GM23248 (cell line): ENCODE measurements at regions not wholly inside any gene's neighbourhood (a gene's known extent, or its start where the extent isn't known, plus 50 kb on each side); places are given as distances from the start of the nearest gene placed in this dataset.

Experiments
- DNase-seq: peaks from one replicate; pipeline ENCODE4 v3.0.0-alpha.2; 2015
- H2AFZ ChIP-seq: fragments of 200-600 bp; sonication (generic); 2 replicates; pipeline ENCODE4 v1.6.1; 2016; ENCODE audit warnings: antibody characterized with exemption
- H3F3A ChIP-seq: fragments of 200-600 bp; sonication (generic); 2 replicates; pipeline ENCODE4 v1.6.1; 2016; ENCODE audit warnings: mild to moderate bottlenecking, antibody characterized with exemption, mixed run types; ENCODE audit not compliant: insufficient read depth
- H3K27ac ChIP-seq: fragments of 200-600 bp; sonication (generic); 2 replicates; pipeline ENCODE4 v1.5.1; 2016; ENCODE audit warnings: mild to moderate bottlenecking
- H3K27me3 ChIP-seq: fragments of 200-600 bp; sonication (generic); replicated peaks from 2 replicates; pipeline ENCODE4 v1.6.1; 2016; ENCODE audit warnings: mild to moderate bottlenecking; ENCODE audit not compliant: insufficient read depth
- H3K36me3 ChIP-seq: fragments of 200-600 bp; sonication (generic); 2 replicates; pipeline ENCODE4 v1.6.1; 2016; ENCODE audit warnings: low read depth, mild to moderate bottlenecking
- H3K4me1 ChIP-seq: fragments of 200-600 bp; sonication (generic); 2 replicates; pipeline ENCODE4 v1.6.1; 2016; ENCODE audit warnings: mild to moderate bottlenecking; ENCODE audit not compliant: insufficient read depth
- H3K4me2 ChIP-seq: fragments of 200-600 bp; sonication (generic); one replicate; pipeline ENCODE4 v1.6.1; 2016; ENCODE audit warnings: mild to moderate bottlenecking; ENCODE audit not compliant: unreplicated experiment
- H3K4me3 ChIP-seq: fragments of 200-600 bp; sonication (generic); 2 replicates; pipeline ENCODE4 v1.5.1; 2016; ENCODE audit warnings: mild to moderate bottlenecking
- H3K79me2 ChIP-seq: fragments of 200-600 bp; sonication (generic); 2 replicates; pipeline ENCODE4 v1.6.1; 2016; ENCODE audit warnings: mild to moderate bottlenecking; ENCODE audit not compliant: insufficient read depth
- H3K9ac ChIP-seq: fragments of 200-600 bp; sonication (generic); 2 replicates; pipeline ENCODE4 v1.6.1; 2016; ENCODE audit warnings: mild to moderate bottlenecking
- H3K9me2 ChIP-seq: fragments of 200-600 bp; sonication (generic); 2 replicates; pipeline ENCODE4 v1.6.1; 2016; ENCODE audit warnings: mixed run types, mild to moderate bottlenecking, moderate library complexity; ENCODE audit not compliant: insufficient read depth
- H3K9me3 ChIP-seq: fragments of 200-600 bp; sonication (generic); one replicate; pipeline ENCODE4 v1.6.1; 2017; ENCODE audit warnings: low read depth
- H4K20me1 ChIP-seq: fragments of 200-600 bp; sonication (generic); 2 replicates; pipeline ENCODE4 v1.6.0; 2016; ENCODE audit not compliant: insufficient read depth
- EZH2 ChIP-seq: fragments of 200-600 bp; sonication (generic); IDR thresholded peaks from 2 replicates; pipeline ENCODE4 v1.6.1; 2018; ENCODE audit warnings: antibody characterized with exemption, mild to moderate bottlenecking; ENCODE audit not compliant: insufficient read depth, poor library complexity, severe bottlenecking
- EZH2phosphoT487 ChIP-seq: fragments of 200-600 bp; sonication (generic); IDR thresholded peaks from 2 replicates; pipeline ENCODE4 v1.6.1; 2018; ENCODE audit warnings: antibody characterized with exemption, moderate library complexity, mild to moderate bottlenecking, low read depth; ENCODE audit not compliant: insufficient read depth
- WGBS, 2 experiments: methylation state at CpG; one replicate each; pipeline ENCODE4 v1.1.6; 2015 to 2017; ENCODE audit warnings: low lambda C conversion rate in 2 of 2, low coverage in 1 of 2; ENCODE audit errors: missing lambda C conversion rate in 2 of 2; 5-methylcytosine and 5-hydroxymethylcytosine counted together
- in situ Hi-C: fragments of 300-500 bp; cut with MboI; formaldehyde crosslinking; loops from 2 replicates; pipeline ENCODE4 v1.15.0; 2020

DNA sequence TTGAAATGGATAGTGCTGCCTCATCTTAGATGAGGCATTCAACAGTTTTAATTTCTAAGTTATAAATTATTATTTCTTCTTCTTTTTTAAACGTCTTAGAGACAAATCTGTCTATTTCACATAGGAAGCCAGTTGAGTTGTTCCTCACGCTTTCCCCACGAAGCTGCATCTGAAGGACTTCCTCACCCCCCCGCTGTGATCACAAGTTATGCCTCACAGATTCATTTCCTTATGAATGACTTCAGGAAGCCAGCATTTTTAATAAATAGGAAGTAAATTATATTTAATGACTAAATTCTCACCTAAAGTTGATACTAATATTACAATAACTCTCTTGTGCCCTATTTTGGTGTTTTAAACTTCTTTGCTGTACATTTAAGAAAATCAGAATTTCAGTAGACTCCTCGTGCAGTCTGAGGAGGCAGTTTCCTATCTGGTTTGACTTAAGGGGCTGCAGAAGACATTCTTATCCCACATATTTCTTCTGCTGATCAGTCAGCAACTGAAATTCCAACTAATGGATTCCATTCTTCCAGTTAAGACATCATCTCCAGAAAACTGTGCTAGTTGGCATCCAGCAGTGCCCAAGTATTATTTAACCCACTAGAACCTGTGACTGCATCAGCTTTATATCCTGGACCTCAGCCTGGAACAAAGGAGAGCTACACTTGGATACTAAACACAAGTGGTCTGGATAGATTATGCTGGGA is 182.7 kb upstream of the CCN2 start:
- H3K79me2 ChIP-seq, result no peaks in the 10 kb centered on the region
- peak; percentile 73 for DNase-seq
- H3K27ac ChIP-seq, result peak overlapping the region; percentile 99
- H3K9ac ChIP-seq, result peak overlapping the region; percentile 78
- H3K9me3 ChIP-seq, result no peaks in the 10 kb centered on the region
- no peaks in the 10 kb centered on the region for H3K9me2 ChIP-seq
- in situ Hi-C loops, result loop anchor here (25.0 kb wide), 1 partner anchor 172 kb away; the partner anchor contains the start of gene CCN2
- H3K36me3 ChIP-seq, result no peaks in the 10 kb centered on the region
- no peak for TF ChIP-seq EZH2
- no peak for TF ChIP-seq EZH2phosphoT487
- peaks cover 38% of the 10 kb centered on the region for H3F3A ChIP-seq
- H3K4me2 ChIP-seq, result peak overlapping the region; percentile 74
- 33 to 35% methylated on average over 5 of the region's 5 CpGs for WGBS, 2 experiments
- H2AFZ ChIP-seq, result peak overlapping the region; percentile 7; the same call in 1 of the 2 replicates
- no peaks in the 10 kb centered on the region for H3K27me3 ChIP-seq
- peaks cover 64% of the 10 kb centered on the region for H3K4me1 ChIP-seq
- no peaks in the 10 kb centered on the region for H4K20me1 ChIP-seq
- 0 out of 2 replicates have a peak overlapping the region, but pooled peaks have one; percentile 20 for H3K4me3 ChIP-seq

DNA sequence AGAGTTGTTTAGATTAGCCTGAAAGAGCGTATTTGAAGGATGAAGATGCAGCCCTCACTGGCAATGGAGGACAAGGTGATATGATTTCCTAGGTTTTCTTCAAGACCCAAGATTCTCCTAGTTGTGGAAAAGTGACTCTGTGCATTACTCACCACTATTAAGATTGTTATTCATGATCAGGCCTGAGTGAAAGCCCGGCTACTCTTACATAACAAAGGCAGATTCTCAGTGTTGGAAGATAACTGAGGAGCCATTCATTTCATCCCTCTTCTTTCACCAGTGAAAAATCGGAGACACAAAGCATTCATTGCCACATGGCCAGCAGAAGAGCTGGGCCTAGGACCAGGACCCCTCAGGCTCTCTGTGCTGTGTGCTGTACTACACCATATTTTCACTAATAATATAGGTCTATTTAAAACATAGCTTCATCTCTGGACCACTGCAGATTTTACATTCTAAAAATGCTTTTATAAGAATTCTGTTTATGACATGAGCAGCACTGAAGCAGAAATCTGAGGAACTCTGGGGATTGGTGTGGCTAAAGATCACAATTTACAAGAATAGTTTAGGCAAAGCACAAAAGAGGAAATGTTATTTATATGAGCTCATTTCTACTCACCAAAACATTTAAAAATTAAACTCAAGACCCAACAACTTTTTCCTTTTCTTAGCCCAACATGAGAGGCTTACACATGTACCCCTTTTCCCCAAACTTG is 181.9 kb upstream of the CCN2 start:
- peak overlapping the region; percentile 74 for H3K4me2 ChIP-seq
- no peak overlapping the region; the same call in 1 of the 2 replicates for H2AFZ ChIP-seq
- peak overlapping the region; percentile 20; the same call in 1 of the 2 replicates for H3K4me3 ChIP-seq
- no peaks in the 10 kb centered on the region for H3K36me3 ChIP-seq
- no peaks in the 10 kb centered on the region for H3K9me2 ChIP-seq
- H3K79me2 ChIP-seq, result no peaks in the 10 kb centered on the region
- H3K9ac ChIP-seq, result peak overlapping the region; percentile 78
- H4K20me1 ChIP-seq, result no peaks in the 10 kb centered on the region
- peaks cover 63% of the 10 kb centered on the region for H3K4me1 ChIP-seq
- H3K27ac ChIP-seq, result peak overlapping the region; percentile 99
- DNase-seq, result peak; percentile 88
- H3K9me3 ChIP-seq, result no peaks in the 10 kb centered on the region
- peaks cover 38% of the 10 kb centered on the region for H3F3A ChIP-seq
- WGBS, 2 experiments, result 13 to 23% methylated on average over 3 of the region's 3 CpGs
- in situ Hi-C loops, result loop anchor here (25.0 kb wide), 1 partner anchor 171 kb away; the partner anchor contains the start of gene CCN2
- no peaks in the 10 kb centered on the region for H3K27me3 ChIP-seq
- TF ChIP-seq EZH2phosphoT487, result no peak
- no peak for TF ChIP-seq EZH2

DNA sequence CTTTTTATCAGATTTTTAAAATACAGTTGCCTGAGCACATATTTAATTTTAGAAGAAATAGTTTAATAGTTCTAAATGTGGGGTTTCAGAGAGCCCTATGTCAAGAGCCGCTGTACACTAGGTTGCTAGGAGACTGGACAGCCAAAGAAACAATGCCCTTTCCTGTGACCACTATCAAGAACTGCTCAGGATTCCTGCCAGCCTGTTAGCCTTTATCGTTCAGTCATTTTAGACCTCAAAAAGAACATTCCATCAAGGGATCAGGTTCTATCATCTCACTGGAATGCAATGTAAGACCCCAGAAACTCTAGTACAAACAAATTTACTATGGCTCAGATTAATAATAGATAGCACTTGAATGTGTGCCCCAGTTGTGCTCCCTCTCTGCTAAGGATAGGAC is 181.2 kb upstream of the CCN2 start:
- Histone ChIP-seq H3K27ac (peak overlapping the region; percentile 99), H3F3A (peaks cover 38% of the 10 kb centered on the region), H3K9ac (peak overlapping the region; percentile 78), H2AFZ (no peak overlapping the region; the same call in 1 of the 2 replicates), H3K27me3 (no peaks in the 10 kb centered on the region), H3K9me3 (no peaks in the 10 kb centered on the region), H3K4me3 (0 out of 2 replicates have a peak overlapping the region, but pooled peaks have one; percentile 27), H3K36me3 (no peaks in the 10 kb centered on the region), H3K4me1 (peaks cover 56% of the 10 kb centered on the region), H4K20me1 (no peaks in the 10 kb centered on the region), H3K79me2 (no peaks in the 10 kb centered on the region), H3K9me2 (no peaks in the 10 kb centered on the region), H3K4me2 (peak overlapping the region; percentile 74)
- in situ Hi-C loops, result loop anchor here (25.0 kb wide), 1 partner anchor 170 kb away; the partner anchor contains the start of gene CCN2
- peak; percentile 53 for DNase-seq
- TF ChIP-seq EZH2phosphoT487, result no peak
- no peak for TF ChIP-seq EZH2
- 46 to 48% methylated on average over 2 of the region's 2 CpGs for WGBS, 2 experiments

DNA sequence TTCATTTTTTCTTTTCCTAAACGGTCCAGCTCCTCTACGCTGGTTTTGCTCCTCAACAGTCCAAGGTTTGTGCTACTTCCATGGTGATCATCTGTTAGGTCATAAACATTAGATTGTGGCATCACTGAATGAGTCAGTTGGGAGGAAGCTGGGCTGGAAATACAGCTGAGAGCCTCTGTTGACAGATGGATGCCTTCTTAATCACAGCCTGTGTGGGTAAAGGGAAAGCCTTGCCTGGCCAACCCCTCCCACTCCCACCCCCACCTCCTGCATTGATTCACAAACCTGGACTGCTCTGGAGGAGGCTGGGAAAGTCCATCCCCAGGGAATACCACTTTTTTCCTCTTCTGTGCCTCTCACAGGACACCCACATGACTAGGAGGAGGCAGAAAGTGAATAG is 180.6 kb upstream of the CCN2 start:
- TF ChIP-seq EZH2, result no peak
- TF ChIP-seq EZH2phosphoT487, result no peak
- peak overlapping the region; percentile 74 for H3K4me2 ChIP-seq
- H3K9me3 ChIP-seq, result no peaks in the 10 kb centered on the region
- peak overlapping the region; percentile 35 for H3K4me3 ChIP-seq
- H3K27me3 ChIP-seq, result no peaks in the 10 kb centered on the region
- WGBS, 2 experiments, result 0 to 8% methylated on average over 2 of the region's 2 CpGs
- peaks cover 38% of the 10 kb centered on the region for H3F3A ChIP-seq
- H3K9me2 ChIP-seq, result no peaks in the 10 kb centered on the region
- H3K9ac ChIP-seq, result peak overlapping the region; percentile 83
- H2AFZ ChIP-seq, result peak overlapping the region; percentile 78
- no peaks in the 10 kb centered on the region for H3K36me3 ChIP-seq
- no peaks in the 10 kb centered on the region for H4K20me1 ChIP-seq
- H3K4me1 ChIP-seq, result peaks cover 49% of the 10 kb centered on the region
- peak; percentile 98 for DNase-seq
- no peaks in the 10 kb centered on the region for H3K79me2 ChIP-seq
- H3K27ac ChIP-seq, result peak overlapping the region; percentile 99
- in situ Hi-C loops, result loop anchor here (25.0 kb wide), 1 partner anchor 169 kb away; the partner anchor contains the start of gene CCN2
